HuH-7.5 (cell line): ENCODE measurements at regions not wholly inside any gene's neighbourhood (a gene's known extent, or its start where the extent isn't known, plus 50 kb on each side); places are given as distances from the start of the nearest gene placed in this dataset.

Source experiments
- DNase-seq: peaks from one replicate; pipeline ENCODE4 v3.0.0; 2011; ENCODE audit warnings: low spot score

- no peak for DNase-seq
Observed at GRCh38 chr15:47333734-47334133, 383.6 kb upstream of the SEMA6D start.

DNA sequence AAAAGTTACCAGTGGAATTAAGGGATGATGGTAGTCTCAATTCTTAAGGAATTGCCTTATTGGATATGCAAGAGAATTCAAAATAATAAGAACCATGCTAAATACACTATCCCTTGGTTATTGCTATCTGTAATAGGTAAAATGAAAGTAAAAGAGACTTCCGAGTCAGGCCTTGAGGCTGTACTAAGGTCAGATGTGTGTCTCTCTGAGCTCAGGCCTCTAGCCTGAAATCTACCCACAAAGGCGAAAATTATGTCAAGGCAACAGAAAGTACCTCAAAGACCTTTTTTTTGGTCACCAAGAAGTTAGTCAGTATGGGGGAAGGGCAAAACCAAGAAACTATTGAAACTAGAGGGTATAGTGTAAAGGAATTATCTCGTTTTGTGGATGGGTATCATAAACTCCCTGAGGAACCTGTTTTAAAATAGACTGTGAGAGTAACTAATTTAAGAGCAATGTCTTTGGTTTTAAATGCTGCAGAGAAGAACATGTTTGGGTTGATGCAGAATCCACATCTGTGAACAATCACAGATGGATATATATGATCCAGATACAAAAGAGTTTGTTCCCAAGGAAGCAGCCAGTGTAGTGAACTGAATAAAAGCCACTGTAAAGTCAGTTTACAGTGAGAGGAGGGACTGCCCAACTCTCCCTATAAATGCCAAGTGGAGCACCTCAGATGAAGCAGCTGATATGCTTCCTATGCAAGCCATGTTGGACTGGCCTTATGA lies 382.3 kb upstream of the SEMA6D start:
- DNase-seq = no peak

- no peak for DNase-seq
Observed at GRCh38 chr15:47337106-47337505, 380.2 kb upstream of the SEMA6D start.

GRCh38 chr15:47337836-47338235 lies 379.5 kb upstream of the SEMA6D start:
- no peak for DNase-seq

GRCh38 chr15:47338771-47339170 lies 378.5 kb upstream of the SEMA6D start:
- no peak for DNase-seq

DNA sequence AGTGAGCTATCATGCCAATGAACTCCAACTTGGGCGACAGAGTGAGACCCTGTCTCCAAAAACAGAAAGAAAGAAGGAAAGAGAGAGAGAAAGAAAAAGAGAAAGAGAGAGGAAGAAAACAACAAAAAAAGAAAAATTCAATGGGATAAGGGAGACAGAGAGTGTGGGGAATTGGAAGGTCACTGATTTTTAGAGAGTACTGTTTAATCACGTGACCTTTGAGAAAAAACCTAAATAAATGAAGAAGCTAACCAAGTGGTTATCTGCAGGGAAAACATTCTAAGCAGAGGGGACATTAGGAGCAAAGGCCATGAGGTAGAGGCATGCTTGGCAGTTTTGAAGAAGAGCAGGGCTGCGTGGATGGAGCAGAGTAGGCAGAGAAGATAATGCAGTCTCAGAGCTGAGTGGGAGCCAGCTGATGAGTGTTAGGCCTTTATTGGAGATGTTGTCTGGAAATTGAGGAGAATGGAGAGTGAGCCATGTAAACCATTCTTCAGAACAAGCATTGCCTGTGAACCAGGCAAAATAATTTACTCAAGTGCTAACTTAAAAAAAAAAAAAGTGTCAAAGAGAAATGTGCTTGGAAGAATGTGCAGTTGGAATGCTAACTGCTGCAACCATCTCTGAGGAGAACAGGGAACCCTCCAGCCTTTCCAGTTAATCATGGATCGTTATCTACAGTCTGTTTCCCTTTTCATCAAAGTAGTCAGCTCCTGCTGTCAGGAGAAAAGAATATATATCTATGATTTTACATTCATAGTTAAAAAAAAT lies 377.3 kb upstream of the SEMA6D start:
- DNase-seq = no peak

GRCh38 chr15:47340571-47340920 lies 376.8 kb upstream of the SEMA6D start:
- no peak for DNase-seq

DNA sequence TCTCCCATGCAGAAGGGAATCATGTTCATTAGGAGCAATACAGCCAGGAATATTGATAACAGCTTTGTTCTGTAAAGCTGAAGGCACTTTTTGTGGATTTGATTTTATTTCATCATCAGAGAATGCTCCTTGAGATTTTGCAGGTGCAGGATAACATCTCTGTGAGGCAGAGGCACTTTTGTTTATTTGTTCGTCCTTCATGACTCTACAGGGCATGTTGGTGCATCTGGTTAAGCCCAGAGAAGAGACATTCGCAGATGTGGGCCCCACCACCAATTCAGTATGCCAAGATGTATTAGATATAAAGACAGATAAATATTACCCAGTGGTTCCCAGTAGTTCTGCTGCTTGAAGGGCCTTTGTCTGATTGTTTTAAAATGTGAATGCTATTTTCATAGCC lies 368.1 kb upstream of the SEMA6D start:
- no peak for DNase-seq

DNA sequence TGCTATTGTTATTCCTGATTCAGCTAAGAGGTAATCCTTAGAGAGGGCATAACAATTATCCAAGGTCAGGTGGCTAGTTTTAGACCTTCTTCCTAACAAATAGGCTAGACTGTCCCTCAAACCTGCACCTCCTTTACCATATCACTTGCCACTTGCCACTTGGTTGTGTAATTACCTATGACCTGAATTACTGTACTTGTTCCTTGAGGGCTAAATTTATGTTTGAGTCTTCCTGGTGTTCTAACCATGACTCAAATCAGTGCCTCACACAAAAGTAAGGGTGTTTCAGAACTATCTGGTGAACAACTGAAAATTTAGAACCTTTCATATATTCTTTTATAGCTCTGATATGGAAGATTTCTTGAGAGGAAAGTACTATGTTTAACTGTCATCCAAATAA lies 365.8 kb upstream of the SEMA6D start:
- no peak for DNase-seq

DNA sequence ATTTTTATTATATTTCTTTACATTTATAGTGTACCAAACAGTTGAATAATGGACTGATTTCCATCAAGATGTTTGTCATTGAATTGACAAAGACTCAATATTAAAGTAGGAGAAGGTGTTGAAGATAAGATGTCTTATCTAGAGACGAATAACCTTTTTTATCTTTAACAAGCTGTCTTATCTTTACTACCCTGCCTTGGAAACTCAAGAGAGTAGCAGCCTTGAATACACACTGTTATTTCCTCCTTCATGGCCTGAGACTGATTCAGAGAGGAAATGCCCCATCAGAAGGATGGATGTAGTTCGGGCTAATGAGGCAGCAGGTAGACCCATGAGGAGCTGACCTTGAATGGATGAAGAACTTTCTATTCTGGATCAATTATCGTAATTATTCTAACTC lies 365.1 kb upstream of the SEMA6D start:
- no peak for DNase-seq

- no peak for DNase-seq
Observed at GRCh38 chr15:47355759-47356158, 361.5 kb upstream of the SEMA6D start.

GRCh38 chr15:47356297-47356696 lies 361.0 kb upstream of the SEMA6D start:
- no peak for DNase-seq

DNA sequence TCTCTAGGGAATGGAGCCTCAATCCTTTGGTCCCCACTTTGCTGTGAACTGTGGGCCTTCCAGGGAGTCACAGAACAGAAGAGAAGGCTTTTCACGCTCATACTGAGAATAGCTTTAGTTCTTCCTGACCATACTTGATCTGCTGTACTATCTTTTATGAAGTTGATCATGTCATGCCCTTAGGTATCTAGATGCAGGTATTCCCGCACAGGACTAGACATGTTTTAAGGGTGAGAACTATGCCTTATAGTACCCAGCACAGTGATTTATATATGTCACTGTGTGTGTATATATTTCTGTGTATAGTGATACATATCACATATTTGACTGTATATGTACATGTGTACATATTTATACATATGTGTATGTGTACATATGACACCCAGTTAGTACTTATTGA lies 358.4 kb upstream of the SEMA6D start:
- no peak for DNase-seq

DNA sequence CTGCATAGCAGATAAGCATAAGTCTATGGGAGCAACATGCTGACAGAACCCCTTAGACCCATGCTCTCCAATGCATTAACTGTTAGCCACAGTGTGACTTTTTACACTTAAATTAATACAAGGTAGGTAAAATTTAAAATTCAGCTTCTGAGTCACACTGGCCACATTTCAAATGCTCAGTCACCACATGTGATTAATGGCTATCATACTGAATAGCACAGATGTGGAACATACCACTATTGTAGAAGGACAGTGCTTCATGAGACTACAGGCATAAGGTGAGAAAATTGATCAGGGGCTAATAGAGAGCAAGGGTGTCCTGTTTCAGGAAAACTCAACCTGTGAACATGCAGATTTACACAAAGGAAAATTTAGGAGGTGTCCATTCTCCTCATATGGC lies 357.0 kb upstream of the SEMA6D start:
- no peak for DNase-seq

DNA sequence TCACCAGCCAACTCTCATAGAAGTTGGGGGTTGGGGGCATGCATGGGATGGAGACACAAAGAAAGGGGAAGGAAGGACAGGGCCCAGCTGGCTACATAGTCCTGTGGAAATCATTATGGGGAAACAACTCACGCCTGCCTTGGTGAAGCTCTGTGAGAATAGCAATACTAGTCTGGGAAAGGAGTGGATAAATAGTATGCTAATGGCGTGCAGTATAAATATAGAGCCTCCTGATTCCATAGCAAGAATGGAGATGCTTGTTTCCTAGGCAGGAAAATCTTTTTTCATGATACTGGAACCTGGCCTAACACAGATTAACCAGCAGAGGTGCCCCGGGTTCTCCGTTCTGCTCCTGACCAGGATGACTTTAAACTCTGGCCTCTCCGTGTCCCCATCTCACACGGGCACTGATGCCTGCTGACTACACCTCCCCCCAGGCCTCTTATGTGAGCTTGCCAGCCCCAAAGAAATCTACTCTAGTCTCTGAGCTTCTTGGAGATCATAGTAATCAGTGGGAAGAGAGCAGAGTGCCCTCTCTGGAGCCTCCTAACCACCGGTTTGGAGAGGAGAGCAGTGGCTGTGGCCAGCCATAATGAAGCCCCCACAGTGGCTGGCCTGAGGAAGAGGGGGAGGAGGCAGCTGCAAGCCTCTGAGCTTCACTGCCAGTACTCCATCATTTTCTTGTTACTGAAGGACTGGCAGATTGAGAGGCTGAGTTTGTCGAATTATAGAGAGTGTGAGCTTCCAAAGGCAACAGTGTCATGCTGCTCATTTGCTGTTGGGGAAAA lies 355.0 kb upstream of the SEMA6D start:
- no peak for DNase-seq

DNA sequence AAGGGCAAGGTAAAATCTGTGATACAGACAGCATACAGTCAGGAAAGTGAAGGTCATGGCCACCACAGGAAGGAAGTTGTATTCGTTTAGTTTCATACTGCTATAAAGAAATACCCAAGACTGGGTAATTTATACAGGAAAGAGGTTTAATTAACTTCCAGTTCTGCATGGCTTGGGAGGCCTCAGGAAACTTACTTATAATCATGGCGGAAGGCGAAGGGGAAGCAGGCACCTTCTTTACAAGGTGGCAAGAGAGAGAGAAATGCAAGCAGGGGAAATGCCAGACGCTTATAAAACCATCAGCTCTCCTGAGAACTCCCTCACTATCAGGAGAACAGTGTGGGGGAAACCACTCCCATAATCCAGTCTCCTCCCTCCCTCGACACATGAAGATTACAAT lies 353.7 kb upstream of the SEMA6D start:
- DNase-seq = no peak

- no peak for DNase-seq
Observed at GRCh38 chr15:47364230-47365141, 352.8 kb upstream of the SEMA6D start.

GRCh38 chr15:47366884-47367283 lies 350.4 kb upstream of the SEMA6D start:
- no peak for DNase-seq

DNA sequence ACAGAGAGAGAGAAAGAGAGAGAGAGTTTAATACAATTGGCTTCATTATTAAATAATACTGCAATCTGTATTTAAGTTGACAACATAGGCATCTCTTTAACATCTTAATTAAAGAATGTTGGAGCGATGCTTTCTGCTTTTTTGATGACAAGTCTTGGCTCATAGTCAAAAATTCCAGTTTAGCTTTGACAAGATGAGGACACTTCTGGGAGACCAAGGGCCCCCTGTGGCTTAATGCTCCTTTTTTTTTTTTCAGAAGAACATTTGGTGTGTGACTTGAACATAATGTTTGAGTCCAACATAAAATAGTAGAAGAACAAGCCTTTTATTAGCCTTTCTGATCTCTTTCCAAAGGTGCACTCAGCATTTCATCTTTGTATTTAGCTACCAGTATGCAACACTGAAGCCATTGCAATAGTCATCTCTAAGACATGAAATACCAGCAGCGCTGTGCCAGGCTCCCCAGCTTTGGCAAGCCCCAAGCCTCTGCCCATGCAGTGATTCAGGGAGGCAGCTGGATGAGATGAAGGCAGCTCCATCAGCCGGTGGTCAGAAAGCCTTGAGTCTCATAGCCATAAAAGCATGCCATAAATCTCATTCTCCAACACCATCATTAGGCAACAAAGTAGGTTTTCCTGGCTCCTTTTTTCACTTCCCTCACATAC lies 349.4 kb upstream of the SEMA6D start:
- no peak for DNase-seq

DNA sequence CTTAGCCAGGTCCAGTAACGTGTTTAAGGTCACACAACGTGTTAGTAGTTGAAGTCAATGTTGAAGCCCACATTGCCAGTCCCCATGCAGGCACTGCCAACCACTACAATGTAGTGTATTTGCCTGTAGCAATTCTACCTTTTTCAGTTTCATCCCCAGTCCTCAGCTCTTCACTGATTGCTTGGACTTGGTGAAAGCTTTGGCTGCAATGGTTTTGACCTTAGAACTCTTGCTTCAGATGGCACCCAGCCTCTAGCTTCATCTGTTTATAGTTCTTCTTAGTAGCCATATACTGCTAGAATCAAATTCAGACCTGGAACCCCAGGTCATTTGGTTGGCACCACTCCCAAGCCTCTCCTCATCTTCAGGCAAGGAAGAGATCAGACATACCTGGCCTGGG lies 345.4 kb upstream of the SEMA6D start:
- DNase-seq = no peak

GRCh38 chr15:47374222-47374621 lies 343.1 kb upstream of the SEMA6D start:
- DNase-seq = no peak
